ENCODE measurements at regions not wholly inside any gene's neighbourhood (a gene's known extent, or its start where the extent isn't known, plus 50 kb on each side); places are given as distances from the start of the nearest gene placed in this dataset.

- DNase-seq (no peak), ATAC-seq (no peak)
- TF ChIP-seq, protein P1, sequence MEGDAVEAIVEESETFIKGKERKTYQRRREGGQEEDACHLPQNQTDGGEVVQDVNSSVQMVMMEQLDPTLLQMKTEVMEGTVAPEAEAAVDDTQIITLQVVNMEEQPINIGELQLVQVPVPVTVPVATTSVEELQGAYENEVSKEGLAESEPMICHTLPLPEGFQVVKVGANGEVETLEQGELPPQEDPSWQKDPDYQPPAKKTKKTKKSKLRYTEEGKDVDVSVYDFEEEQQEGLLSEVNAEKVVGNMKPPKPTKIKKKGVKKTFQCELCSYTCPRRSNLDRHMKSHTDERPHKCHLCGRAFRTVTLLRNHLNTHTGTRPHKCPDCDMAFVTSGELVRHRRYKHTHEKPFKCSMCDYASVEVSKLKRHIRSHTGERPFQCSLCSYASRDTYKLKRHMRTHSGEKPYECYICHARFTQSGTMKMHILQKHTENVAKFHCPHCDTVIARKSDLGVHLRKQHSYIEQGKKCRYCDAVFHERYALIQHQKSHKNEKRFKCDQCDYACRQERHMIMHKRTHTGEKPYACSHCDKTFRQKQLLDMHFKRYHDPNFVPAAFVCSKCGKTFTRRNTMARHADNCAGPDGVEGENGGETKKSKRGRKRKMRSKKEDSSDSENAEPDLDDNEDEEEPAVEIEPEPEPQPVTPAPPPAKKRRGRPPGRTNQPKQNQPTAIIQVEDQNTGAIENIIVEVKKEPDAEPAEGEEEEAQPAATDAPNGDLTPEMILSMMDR (IDR thresholded peaks at IDR 0.05): no peak
- Histone ChIP-seq H3K9me3 (no peaks in the 10 kb centered on the region), H3K27me3 (no peaks in the 10 kb centered on the region), H3K4me3 (no peak overlapping the region), H3K36me3 (no peaks in the 10 kb centered on the region), H3K4me1 (no peaks in the 10 kb centered on the region), H3K27ac (no peak overlapping the region)
- intact Hi-C loops (cut with DNase I): no loop called here
Measured at GRCh38 chr2:65587779-65588178, 155.4 kb upstream of the SPRED2 start.

- TF ChIP-seq, protein P1 (IDR thresholded peaks at IDR 0.05): no peak
- intact Hi-C loops (cut with DNase I): no loop called here
- no peak overlapping the region for H3K27ac ChIP-seq
- ATAC-seq (no peak), DNase-seq (no peak)
- H3K4me1 ChIP-seq: no peaks in the 10 kb centered on the region
- no peaks in the 10 kb centered on the region for H3K9me3 ChIP-seq
- no peak overlapping the region for H3K4me3 ChIP-seq
- no peaks in the 10 kb centered on the region for H3K27me3 ChIP-seq
- no peaks in the 10 kb centered on the region for H3K36me3 ChIP-seq
Measured at GRCh38 chr2:65586516-65586915, 154.1 kb upstream of the SPRED2 start.

- no peak for ATAC-seq
- H3K9me3 ChIP-seq: no peaks in the 10 kb centered on the region
- intact Hi-C loops (cut with DNase I): no loop called here
- H3K36me3 ChIP-seq: no peaks in the 10 kb centered on the region
- no peak for DNase-seq
- H3K27me3 ChIP-seq: no peaks in the 10 kb centered on the region
- H3K27ac ChIP-seq: no peak overlapping the region
- no peaks in the 10 kb centered on the region for H3K4me1 ChIP-seq
- H3K4me3 ChIP-seq: no peak overlapping the region
- TF ChIP-seq, protein P1 (IDR thresholded peaks at IDR 0.05): no peak
Measured at GRCh38 chr2:65583061-65583460, 150.7 kb upstream of the SPRED2 start.

- no peak overlapping the region for H3K4me3 ChIP-seq
- ATAC-seq: no peak
- H3K4me1 ChIP-seq: no peaks in the 10 kb centered on the region
- DNase-seq: no peak
- no peaks in the 10 kb centered on the region for H3K36me3 ChIP-seq
- H3K27ac ChIP-seq: no peak overlapping the region
- H3K27me3 ChIP-seq: no peaks in the 10 kb centered on the region
- H3K9me3 ChIP-seq: no peaks in the 10 kb centered on the region
- TF ChIP-seq, protein P1 (IDR thresholded peaks at IDR 0.05): no peak
- intact Hi-C loops (cut with DNase I): no loop called here
Measured at GRCh38 chr2:65582364-65582763, 150.0 kb upstream of the SPRED2 start.

GRCh38 chr2:65580824-65581223, 148.4 kb upstream of the SPRED2 start:
- Histone ChIP-seq H3K4me1 (no peaks in the 10 kb centered on the region), H3K9me3 (no peaks in the 10 kb centered on the region), H3K27me3 (no peaks in the 10 kb centered on the region), H3K27ac (no peak overlapping the region), H3K4me3 (no peak overlapping the region), H3K36me3 (no peaks in the 10 kb centered on the region)
- DNase-seq (no peak), ATAC-seq (no peak)
- TF ChIP-seq, protein P1 (IDR thresholded peaks at IDR 0.05): no peak
- intact Hi-C loops (cut with DNase I): no loop called here

GRCh38 chr2:65579506-65580235, 147.3 kb upstream of the SPRED2 start:
- Histone ChIP-seq H3K4me1 (no peaks in the 10 kb centered on the region), H3K4me3 (no peak overlapping the region), H3K9me3 (no peaks in the 10 kb centered on the region), H3K36me3 (no peaks in the 10 kb centered on the region), H3K27ac (no peak overlapping the region), H3K27me3 (no peaks in the 10 kb centered on the region)
- DNase-seq (no peak), ATAC-seq (no peak)
- intact Hi-C loops (cut with DNase I): no loop called here
- TF ChIP-seq, protein P1 (IDR thresholded peaks at IDR 0.05): no peak

Measured in upper lobe of right lung (tissue), 1 donor.